Vagina (tissue), 2 donors: ENCODE measurements at regions not wholly inside any gene's neighbourhood (a gene's known extent, or its start where the extent isn't known, plus 50 kb on each side); places are given as distances from the start of the nearest gene placed in this dataset.

Experiments
- CTCF ChIP-seq, 3 experiments: fragments of 450-650 bp in 2 of 3; fragments of 200-600 bp in 1 of 3; sonication (generic) in 1 of 3; IDR thresholded peaks; one replicate each; pipeline ENCODE4 v1.5.1; 2017 to 2019; ENCODE audit warnings: antibody characterized with exemption in 3 of 3, mild to moderate bottlenecking in 2 of 3, moderate library complexity in 2 of 3
- POLR2A ChIP-seq, 2 donors: fragments of 450-650 bp; IDR thresholded peaks; one replicate each; pipeline ENCODE4 v1.6.1; 2017; ENCODE audit warnings: antibody characterized with exemption in 2 of 2, mild to moderate bottlenecking in 2 of 2, moderate library complexity in 2 of 2

- TF ChIP-seq POLR2A (IDR thresholded peaks at IDR 0.05): no peak
- TF ChIP-seq CTCF (IDR thresholded peaks at IDR 0.05): no peak
These were observed 792.8 kb upstream of the LRRTM1 start for GRCh38 chr2:81097361-81097760.
